ENCODE measurements at regions not wholly inside any gene's neighbourhood (a gene's known extent, or its start where the extent isn't known, plus 50 kb on each side); places are given as distances from the start of the nearest gene placed in this dataset.
"Not testable (repeated sequence)": the region's sequence is repeated elsewhere in the genome, so short reads cannot be mapped to it uniquely, and the experiment has no call there.

DNA sequence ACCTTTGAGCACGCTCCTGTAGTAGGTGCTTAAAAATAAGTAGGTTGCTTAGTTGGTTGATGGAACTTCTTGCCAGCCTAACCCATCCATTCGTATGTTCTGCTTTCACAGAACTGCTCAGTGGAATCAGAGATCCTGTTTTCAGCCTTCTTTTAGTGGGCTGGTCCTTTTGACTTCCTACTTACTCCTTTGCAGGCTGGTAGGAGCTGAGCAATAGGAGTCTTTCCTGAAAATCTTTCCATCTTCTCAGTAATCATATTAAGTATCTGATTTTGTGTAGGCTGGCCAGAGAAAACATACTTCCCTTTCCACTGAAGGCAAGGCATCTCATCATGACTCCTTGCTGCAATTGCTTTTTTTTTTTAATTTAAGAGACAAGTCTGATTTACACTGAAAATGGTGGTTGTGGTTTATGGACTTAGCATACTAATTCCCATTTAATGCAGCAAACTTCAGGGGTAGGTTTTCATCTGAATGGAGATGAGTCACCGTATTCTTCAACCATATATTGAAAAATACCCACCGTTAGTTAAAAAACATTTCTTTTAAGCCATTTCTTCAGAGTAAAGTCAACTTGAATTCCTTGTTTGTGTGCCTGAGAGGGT is 208.0 kb downstream of the ZNF365 start:
- no peaks in the 10 kb centered on the region for H3K9me3 Mint-ChIP-seq
- H3K4me3 Mint-ChIP-seq = no peak overlapping the region
- H3K27ac Mint-ChIP-seq = no peak overlapping the region
- H3K4me1 Mint-ChIP-seq (ENCODE audit: low read depth) = peaks cover 9% of the 10 kb centered on the region
- no peak for DNase-seq
- no peaks in the 10 kb centered on the region for H3K36me3 Mint-ChIP-seq (ENCODE audit: low read depth)
- H3K27me3 Mint-ChIP-seq = peaks cover 4% of the 10 kb centered on the region

DNA sequence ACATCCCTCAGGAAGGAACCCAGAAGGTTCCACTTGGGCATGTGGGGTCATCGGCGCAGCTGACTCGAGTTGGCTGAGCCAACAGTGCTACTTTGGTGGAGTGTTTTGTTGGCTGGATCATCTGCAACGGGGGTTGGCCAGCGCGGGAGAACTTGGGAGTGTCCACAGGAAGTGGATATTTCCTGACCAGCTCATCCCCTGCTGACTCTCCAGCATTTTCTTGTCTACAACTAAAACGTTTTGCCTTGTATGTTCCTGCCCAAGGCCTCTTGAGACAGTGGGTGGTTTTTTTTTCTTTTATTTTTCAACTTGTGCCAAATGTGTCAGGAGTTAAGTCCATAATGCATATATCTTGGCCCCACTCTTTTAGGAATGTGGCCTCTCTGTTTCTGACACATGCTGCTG is 208.6 kb downstream of the ZNF365 start:
- no peak for DNase-seq
- Mint-ChIP-seq H3K27me3 (peaks cover 2% of the 10 kb centered on the region), H3K9me3 (no peaks in the 10 kb centered on the region)

DNA sequence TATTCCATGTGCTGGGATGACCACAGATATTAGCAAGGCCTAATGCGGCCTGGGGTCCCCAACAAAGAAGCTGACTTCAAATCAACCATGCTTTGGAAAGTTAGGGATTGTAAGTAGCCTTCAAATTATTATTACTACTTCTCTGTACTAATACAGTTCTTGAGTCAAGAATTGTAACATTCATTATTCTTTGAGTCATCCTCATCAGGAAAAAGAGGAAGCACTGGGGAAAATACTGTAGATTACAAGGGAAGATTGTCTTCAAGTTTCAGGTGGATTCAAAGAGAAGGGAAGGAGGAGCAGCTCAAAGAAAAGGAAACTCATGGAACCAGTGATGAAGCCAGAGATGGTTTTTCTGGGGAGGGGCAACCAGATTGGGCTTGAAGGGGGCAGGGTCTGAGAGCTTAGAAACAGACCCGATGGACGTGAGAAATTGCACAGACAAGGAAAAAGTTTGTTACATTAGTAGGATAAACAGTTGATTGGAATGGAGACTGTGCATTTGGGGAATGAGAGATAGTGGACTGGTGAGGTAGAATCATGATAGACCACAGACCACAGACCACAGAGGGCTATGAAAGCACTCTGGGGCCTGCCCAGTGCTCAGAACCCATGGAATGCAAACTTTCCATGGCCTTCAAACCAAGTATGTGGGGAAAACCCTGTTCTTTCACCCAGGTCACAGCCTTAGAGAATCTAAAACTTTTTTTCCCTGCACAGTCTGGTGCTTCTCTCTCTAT is 209.9 kb downstream of the ZNF365 start:
- no peak for DNase-seq
- Mint-ChIP-seq H3K4me3 (no peak overlapping the region), H3K4me1 (ENCODE audit: low read depth) (peaks cover 9% of the 10 kb centered on the region), H3K36me3 (ENCODE audit: low read depth) (no peaks in the 10 kb centered on the region), H3K9me3 (peaks cover 4% of the 10 kb centered on the region), H3K27me3 (peaks cover 4% of the 10 kb centered on the region), H3K27ac (no peak overlapping the region)

More for the DNA sequence above, 208.6 kb downstream of the ZNF365 start:
- no peak overlapping the region for H3K27ac Mint-ChIP-seq
- no peaks in the 10 kb centered on the region for H3K36me3 Mint-ChIP-seq (ENCODE audit: low read depth)
- peaks cover 9% of the 10 kb centered on the region for H3K4me1 Mint-ChIP-seq (ENCODE audit: low read depth)
- H3K4me3 Mint-ChIP-seq = no peak overlapping the region

DNA sequence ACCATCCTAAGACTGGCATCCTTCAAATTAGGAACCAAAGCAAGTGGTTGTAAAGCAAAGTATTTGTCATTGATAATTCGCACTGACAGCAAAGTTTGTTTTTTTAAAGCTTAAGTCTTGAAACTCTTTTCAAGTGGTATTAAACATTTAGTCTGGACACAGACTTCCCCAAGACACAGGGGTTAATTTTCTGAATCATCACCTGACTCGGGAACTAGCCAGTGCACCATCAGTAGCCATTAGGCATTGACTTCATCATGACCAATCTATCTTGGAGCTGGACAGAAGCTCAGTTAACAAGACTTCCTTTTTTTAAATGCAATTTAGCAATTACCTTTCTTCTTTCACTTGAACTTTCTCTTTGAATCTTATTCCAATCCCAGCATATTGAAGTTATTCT is 210.6 kb downstream of the ZNF365 start:
- DNase-seq = no peak
- Mint-ChIP-seq H3K36me3 (ENCODE audit: low read depth) (no peaks in the 10 kb centered on the region), H3K27me3 (peaks cover 8% of the 10 kb centered on the region), H3K4me3 (no peak overlapping the region), H3K27ac (no peak overlapping the region), H3K9me3 (peaks cover 4% of the 10 kb centered on the region), H3K4me1 (ENCODE audit: low read depth) (peaks cover 9% of the 10 kb centered on the region)

DNA sequence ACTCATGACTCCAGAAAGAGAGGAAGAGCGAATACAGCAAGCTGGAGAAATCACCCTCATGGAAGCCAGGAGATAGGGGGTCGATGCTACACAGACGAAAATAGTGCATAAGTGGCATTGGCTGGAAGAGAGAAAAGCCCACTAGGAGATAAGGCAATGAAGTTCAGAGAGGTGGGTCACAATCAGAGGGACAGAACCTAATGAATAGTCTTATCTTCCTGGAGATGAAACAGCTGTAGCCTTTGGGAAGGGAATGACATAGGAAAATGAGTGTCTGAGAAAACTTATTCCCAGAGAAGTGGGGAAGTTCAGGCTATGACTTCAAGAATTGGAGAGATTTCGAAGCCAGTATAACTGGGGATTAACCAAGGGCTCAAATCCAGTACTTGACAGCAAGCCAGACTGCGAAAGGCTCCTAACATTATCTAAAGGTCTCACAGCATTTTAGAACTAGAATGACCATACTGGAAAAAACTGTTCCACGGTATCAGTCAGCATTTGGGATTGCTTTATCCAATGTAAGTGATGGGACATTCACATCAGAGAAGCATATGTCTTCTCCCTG is 211.1 kb downstream of the ZNF365 start:
- Mint-ChIP-seq H3K4me3 (no peak overlapping the region), H3K27me3 (peaks cover 11% of the 10 kb centered on the region), H3K4me1 (ENCODE audit: low read depth) (peaks cover 15% of the 10 kb centered on the region), H3K9me3 (peaks cover 4% of the 10 kb centered on the region), H3K36me3 (ENCODE audit: low read depth) (no peaks in the 10 kb centered on the region), H3K27ac (no peak overlapping the region)
- DNase-seq = no peak

DNA sequence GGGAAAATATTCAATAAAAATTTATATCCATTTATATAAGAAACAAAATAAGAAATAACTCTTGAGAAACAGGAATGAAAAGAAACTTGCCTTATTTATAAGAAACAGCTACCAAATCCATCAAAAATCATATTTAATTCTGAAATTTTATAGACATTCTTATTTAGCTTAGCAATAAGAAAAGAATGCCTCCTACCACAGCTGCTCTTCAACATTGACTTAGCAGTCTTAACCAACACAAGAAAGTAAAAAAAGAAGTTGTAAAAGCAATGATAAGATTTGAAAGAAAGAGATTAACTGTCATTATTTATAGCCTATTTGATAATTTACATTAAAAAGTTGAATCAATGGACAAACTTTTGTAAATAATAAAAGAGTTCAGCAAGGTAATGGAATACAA is 212.8 kb downstream of the ZNF365 start:
- Mint-ChIP-seq H3K27me3 (peaks cover 12% of the 10 kb centered on the region), H3K4me3 (no peak overlapping the region), H3K36me3 (ENCODE audit: low read depth) (no peaks in the 10 kb centered on the region), H3K9me3 (peaks cover 4% of the 10 kb centered on the region), H3K4me1 (ENCODE audit: low read depth) (peaks cover 21% of the 10 kb centered on the region), H3K27ac (no peak overlapping the region)
- DNase-seq = no peak

DNA sequence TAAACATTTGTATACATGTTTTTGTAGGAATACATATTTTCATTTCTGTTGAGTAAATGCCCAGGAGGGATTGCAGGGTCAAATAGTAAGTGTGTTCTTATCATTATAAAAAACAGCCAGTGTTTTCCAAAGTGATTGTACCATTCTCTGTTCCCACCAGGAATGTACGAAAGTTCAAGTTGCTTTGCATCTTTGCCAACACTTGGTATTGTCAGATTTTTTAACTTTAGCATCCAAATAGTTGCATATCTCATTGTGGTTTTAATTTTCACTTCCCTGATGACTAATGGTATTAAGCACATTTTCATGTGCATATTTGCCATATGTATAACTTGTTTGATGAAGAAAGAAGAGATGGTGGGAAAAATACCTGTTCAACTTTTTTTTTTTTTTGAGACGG is 213.9 kb downstream of the ZNF365 start:
- Mint-ChIP-seq H3K27ac (no peak overlapping the region), H3K9me3 (peaks cover 4% of the 10 kb centered on the region), H3K4me1 (ENCODE audit: low read depth) (peaks cover 19% of the 10 kb centered on the region), H3K27me3 (peaks cover 17% of the 10 kb centered on the region), H3K4me3 (no peak overlapping the region), H3K36me3 (ENCODE audit: low read depth) (no peaks in the 10 kb centered on the region)
- no peak for DNase-seq

DNA sequence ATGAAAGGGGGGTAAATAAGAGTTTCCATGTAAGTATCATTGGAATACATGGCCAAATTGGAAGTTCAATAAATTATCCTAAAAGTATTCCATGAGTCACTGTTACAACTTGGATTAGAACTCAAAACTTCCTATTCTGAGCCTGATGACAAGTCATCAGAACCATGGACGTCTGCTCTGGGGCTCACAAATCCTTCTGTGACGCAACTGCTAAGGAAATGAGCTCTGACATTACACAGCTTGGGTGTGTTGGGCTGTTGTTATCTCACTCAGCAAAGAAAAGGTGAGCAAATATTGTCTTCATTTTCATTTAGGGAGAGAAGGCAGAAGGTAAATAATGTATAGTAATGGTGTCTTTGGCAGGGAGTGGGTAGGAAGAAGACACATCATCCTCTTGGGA is 214.8 kb upstream of the ADO start:
- H3K27me3 Mint-ChIP-seq = peaks cover 17% of the 10 kb centered on the region
- H3K27ac Mint-ChIP-seq = no peak overlapping the region
- H3K9me3 Mint-ChIP-seq = peaks cover 4% of the 10 kb centered on the region
- peaks cover 16% of the 10 kb centered on the region for H3K4me1 Mint-ChIP-seq (ENCODE audit: low read depth)
- no peak for DNase-seq
- H3K4me3 Mint-ChIP-seq = no peak overlapping the region
- H3K36me3 Mint-ChIP-seq (ENCODE audit: low read depth) = no peaks in the 10 kb centered on the region

DNA sequence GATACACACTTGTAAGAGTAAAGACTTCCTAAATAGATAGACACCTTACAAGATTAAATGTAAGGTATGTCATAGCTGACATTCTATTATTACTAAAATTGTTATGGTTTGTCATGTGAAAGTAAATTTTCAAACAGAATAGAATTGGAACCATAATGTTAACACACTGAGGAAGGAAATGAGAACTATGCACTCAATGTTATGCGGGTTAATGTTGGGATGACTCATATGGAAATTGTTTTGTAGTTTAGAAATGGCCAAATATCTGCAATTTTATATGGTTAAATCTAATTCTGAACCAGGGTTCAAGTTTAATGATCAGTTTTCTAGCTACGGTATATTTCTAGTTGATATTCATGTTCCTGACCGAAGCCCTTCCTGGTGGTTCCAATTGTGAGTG is 214.2 kb upstream of the ADO start:
- Mint-ChIP-seq H3K9me3 (peaks cover 4% of the 10 kb centered on the region), H3K36me3 (ENCODE audit: low read depth) (no peaks in the 10 kb centered on the region), H3K4me3 (no peak overlapping the region), H3K4me1 (ENCODE audit: low read depth) (peaks cover 16% of the 10 kb centered on the region), H3K27me3 (peaks cover 17% of the 10 kb centered on the region), H3K27ac (no peak overlapping the region)
- DNase-seq = no peak

DNA sequence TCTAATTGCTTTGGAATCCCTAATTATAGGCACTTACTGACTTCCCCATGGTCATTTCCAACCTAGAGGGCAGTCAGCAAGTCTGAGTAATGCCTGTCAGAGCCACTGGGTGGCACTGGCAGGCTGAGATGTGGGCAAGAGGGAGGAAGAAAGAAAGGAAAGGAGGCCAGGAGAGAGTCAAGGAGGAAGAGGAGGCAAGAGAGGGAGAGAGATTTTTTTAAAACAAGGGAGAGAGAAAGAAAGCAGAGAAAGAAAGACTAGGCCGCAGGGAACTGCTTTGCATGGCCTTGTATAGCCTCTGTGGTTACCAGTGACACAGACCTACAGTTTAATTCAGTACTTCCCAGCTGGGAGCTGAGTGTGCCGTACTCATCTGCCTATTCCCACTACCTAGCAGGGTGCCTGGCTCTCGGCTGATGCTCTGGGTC is 210.4 kb upstream of the ADO start:
- Mint-ChIP-seq H3K36me3 (ENCODE audit: low read depth) (no peaks in the 10 kb centered on the region), H3K27ac (no peak overlapping the region), H3K9me3 (no peaks in the 10 kb centered on the region), H3K27me3 (peaks cover 12% of the 10 kb centered on the region), H3K4me1 (ENCODE audit: low read depth) (peaks cover 18% of the 10 kb centered on the region), H3K4me3 (no peak overlapping the region)
- DNase-seq = peak; percentile 69

DNA sequence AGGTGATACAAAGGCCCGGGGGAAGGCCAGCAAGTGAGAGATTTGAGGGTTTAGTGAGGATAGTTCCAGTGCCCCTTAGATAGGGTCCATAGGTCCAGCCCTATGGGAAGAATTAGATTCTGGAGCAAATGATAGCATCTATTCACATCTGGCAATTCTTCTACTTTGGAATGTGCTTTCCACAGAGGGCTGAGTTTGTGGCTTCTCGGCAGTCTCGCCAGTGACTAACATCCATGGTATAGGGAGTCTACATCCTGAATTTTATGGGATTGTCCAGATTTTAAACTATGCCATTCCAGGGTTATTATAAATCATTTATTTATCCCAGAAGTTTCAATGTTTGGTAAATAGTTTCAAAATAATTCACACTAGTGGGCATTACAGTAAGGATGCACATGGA is 207.3 kb upstream of the ADO start:
- Mint-ChIP-seq H3K9me3 (no peaks in the 10 kb centered on the region), H3K27ac (no peak overlapping the region), H3K36me3 (ENCODE audit: low read depth) (no peaks in the 10 kb centered on the region), H3K27me3 (peaks cover 9% of the 10 kb centered on the region), H3K4me1 (ENCODE audit: low read depth) (peaks cover 9% of the 10 kb centered on the region), H3K4me3 (no peak overlapping the region)
- DNase-seq = no peak

DNA sequence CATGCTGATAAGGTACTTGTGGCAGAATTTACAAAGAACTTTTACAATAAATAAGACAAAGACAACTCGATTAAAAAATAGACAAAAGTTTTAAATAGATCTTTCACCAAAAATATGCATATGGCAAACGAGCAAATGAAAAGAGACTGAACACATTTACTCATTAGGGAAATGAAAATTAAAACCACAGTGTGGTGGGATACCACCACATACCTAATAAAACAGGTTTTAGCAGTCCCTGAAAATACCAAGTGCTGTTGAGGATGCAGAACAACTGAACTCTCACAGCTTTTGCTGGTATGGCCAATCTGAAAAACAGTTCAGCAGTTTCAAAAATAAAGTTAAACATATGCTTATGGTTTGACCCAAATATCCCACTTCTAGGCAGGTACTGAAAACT is 205.4 kb upstream of the ADO start:
- no peak for DNase-seq
- Mint-ChIP-seq H3K36me3 (ENCODE audit: low read depth) (no peaks in the 10 kb centered on the region), H3K4me3 (no peak overlapping the region), H3K27me3 (peaks cover 6% of the 10 kb centered on the region), H3K9me3 (no peaks in the 10 kb centered on the region), H3K4me1 (ENCODE audit: low read depth) (peaks cover 7% of the 10 kb centered on the region), H3K27ac (no peak overlapping the region)

DNA sequence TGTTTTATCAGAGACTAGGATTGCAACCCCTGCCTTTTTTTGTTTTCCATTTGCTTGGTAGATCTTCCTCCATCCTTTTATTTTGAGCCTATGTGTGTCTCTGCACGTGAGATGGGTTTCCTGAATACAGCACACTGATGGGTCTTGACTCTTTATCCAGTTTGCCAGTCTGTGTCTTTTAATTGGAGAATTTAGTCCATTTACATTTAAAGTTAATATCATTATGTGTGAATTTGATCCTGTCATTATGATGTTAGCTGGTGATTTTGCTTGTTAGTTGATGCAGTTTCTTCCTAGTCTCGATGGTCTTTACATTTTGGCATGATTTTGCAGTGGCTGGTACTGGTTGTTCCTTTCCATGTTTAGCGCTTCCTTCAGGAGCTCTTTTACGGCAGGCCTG is 198.0 kb upstream of the ADO start:
- Mint-ChIP-seq H3K27me3 (peaks cover 13% of the 10 kb centered on the region), H3K4me1 (ENCODE audit: low read depth) (peaks cover 14% of the 10 kb centered on the region)
- H3K4me3 Mint-ChIP-seq; DNase-seq; H3K27ac Mint-ChIP-seq; H3K36me3 Mint-ChIP-seq (ENCODE audit: low read depth); H3K9me3 Mint-ChIP-seq: not testable (repeated sequence)

DNA sequence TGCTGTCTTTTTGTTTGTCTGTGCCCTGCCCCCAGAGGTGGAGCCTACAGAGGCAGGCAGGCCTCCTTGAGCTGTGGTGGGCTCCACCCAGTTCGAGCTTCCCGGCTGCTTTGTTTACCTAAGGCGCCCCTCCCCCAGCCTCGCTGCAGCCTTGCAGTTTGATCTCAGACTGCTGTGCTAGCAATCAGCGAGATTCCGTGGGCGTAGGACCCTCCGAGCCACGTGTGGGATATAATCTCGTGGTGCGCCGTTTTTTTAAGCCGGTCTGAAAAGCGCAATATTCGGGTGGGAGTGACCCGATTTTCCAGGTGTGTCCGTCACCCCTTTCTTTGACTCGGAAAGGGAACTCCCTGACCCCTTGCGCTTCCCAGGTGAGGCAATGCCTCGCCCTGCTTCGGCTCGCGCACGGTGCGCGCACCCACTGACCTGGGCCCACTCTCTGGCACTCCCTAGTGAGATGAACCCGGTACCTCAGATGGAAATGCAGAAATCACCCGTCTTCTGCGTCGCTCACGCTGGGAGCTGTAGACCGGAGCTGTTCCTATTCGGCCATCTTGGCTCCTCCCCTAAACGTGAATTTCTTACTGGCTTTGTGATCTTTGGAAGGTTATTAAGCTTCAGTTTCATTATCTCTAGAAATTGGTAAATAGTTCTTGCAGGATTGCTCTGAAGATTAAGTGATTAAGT is 196.2 kb upstream of the ADO start:
- Mint-ChIP-seq H3K4me1 (ENCODE audit: low read depth) (peaks cover 29% of the 10 kb centered on the region), H3K27me3 (peaks cover 13% of the 10 kb centered on the region)
- H3K9me3 Mint-ChIP-seq; H3K36me3 Mint-ChIP-seq (ENCODE audit: low read depth); DNase-seq; H3K27ac Mint-ChIP-seq; H3K4me3 Mint-ChIP-seq: not testable (repeated sequence)

All from activated T-cell treated with anti-CD3 and anti-CD28 coated beads, Interleukin-2, amount 50 U/mL, for 24 hours (primary cell).